Neuronal stem cell (in vitro differentiated cells): ENCODE measurements at regions not wholly inside any gene's neighbourhood (a gene's known extent, or its start where the extent isn't known, plus 50 kb on each side); places are given as distances from the start of the nearest gene placed in this dataset.

Experiments
- DNase-seq: peaks from one replicate; pipeline ENCODE4 v3.0.0-alpha.2; 2013; ENCODE audit warnings: low spot score
- H2AFZ ChIP-seq: one replicate; pipeline ENCODE4 v1.6.1; 2013; ENCODE audit warnings: mild to moderate bottlenecking, low read length, inconsistent platforms
- H2AK5ac ChIP-seq: 2 replicates; pipeline ENCODE4 v1.6.1; 2013; ENCODE audit warnings: low read depth, mild to moderate bottlenecking, inconsistent platforms, low read length, moderate library complexity, mixed read lengths
- H2BK120ac ChIP-seq: 2 replicates; pipeline ENCODE4 v1.6.1; 2013; ENCODE audit warnings: low read depth, mild to moderate bottlenecking, inconsistent platforms, low read length, moderate library complexity, mixed read lengths
- H2BK12ac ChIP-seq: one replicate; pipeline ENCODE4 v1.6.1; 2013; ENCODE audit warnings: low read length, inconsistent platforms
- H2BK15ac ChIP-seq: 2 replicates; pipeline ENCODE4 v1.6.1; 2013; ENCODE audit warnings: mild to moderate bottlenecking, low read length, inconsistent platforms, mixed read lengths
- H2BK5ac ChIP-seq: one replicate; pipeline ENCODE4 v1.6.1; 2013; ENCODE audit warnings: inconsistent platforms, mild to moderate bottlenecking, low read length, moderate library complexity
- H3K14ac ChIP-seq: one replicate; pipeline ENCODE4 v1.6.1; 2013; ENCODE audit warnings: low read length, inconsistent platforms
- H3K18ac ChIP-seq: 2 replicates; pipeline ENCODE4 v1.6.1; 2013; ENCODE audit warnings: low read length, inconsistent platforms
- H3K23ac ChIP-seq: 2 replicates; pipeline ENCODE4 v1.6.1; 2013; ENCODE audit warnings: low read depth, mild to moderate bottlenecking, mixed read lengths, low read length, inconsistent platforms; ENCODE audit not compliant: poor library complexity
- H3K27ac ChIP-seq: replicated peaks from 3 replicates; pipeline ENCODE4 v1.5.1; 2013; ENCODE audit warnings: low read length, inconsistent platforms
- H3K27me3 ChIP-seq, 3 experiments: 2 replicates each; pipeline ENCODE4 v1.6.1; 2013; ENCODE audit warnings: low read length in 3 of 3, mild to moderate bottlenecking in 2 of 3, inconsistent platforms in 1 of 3, low read depth in 1 of 3, mixed read lengths in 1 of 3, moderate library complexity in 1 of 3; ENCODE audit not compliant: control insufficient read depth in 3 of 3, insufficient read depth in 3 of 3
- H3K36me3 ChIP-seq, 2 donors: replicated peaks in 1 of 2; 2 replicates each; pipeline ENCODE4 v1.6.1; 2013; ENCODE audit warnings: low read length in 2 of 2; ENCODE audit not compliant: control insufficient read depth in 2 of 2, insufficient read depth in 2 of 2
- H3K4ac ChIP-seq: 2 replicates; pipeline ENCODE4 v1.6.1; 2013; ENCODE audit warnings: inconsistent platforms, mild to moderate bottlenecking, low read length, moderate library complexity
- H3K4me1 ChIP-seq, 2 donors: 1 replicate in 1 of 2; 2 replicates in 1 of 2; pipeline ENCODE4 v1.6.1; 2013; ENCODE audit warnings: low read length in 2 of 2, low read depth in 1 of 2; ENCODE audit not compliant: control insufficient read depth in 2 of 2, insufficient read depth in 1 of 2
- H3K4me2 ChIP-seq: one replicate; pipeline ENCODE4 v1.6.1; 2013; ENCODE audit warnings: mild to moderate bottlenecking, low read length, inconsistent platforms; ENCODE audit not compliant: insufficient read depth, poor library complexity, severe bottlenecking
- H3K4me3 ChIP-seq, 2 donors: 2 replicates each; pipeline ENCODE4 v1.5.1; 2013; ENCODE audit warnings: low read length in 2 of 2, mild to moderate bottlenecking in 2 of 2, inconsistent platforms in 1 of 2, moderate library complexity in 1 of 2
- H3K79me1 ChIP-seq: one replicate; pipeline ENCODE4 v1.6.1; 2013; ENCODE audit warnings: low read depth, mild to moderate bottlenecking, inconsistent platforms, low read length, moderate library complexity
- H3K9ac ChIP-seq: one replicate; pipeline ENCODE4 v1.6.1; 2013; ENCODE audit warnings: mild to moderate bottlenecking, low read depth, low read length, inconsistent platforms; ENCODE audit not compliant: poor library complexity
- H3K9me3 ChIP-seq, 2 donors: replicated peaks in 1 of 2; 2 replicates each; pipeline versions ENCODE3 to v1.6.1; 2013; ENCODE audit warnings: low read length in 2 of 2, mild to moderate bottlenecking in 2 of 2, inconsistent platforms in 1 of 2, low read depth in 1 of 2, mixed read lengths in 1 of 2, moderate library complexity in 1 of 2; ENCODE audit not compliant: control insufficient read depth in 2 of 2, insufficient read depth in 1 of 2
- H4K8ac ChIP-seq: one replicate; pipeline ENCODE4 v1.6.1; 2013; ENCODE audit warnings: low read depth, mild to moderate bottlenecking, inconsistent platforms, low read length, moderate library complexity
- H4K91ac ChIP-seq: one replicate; pipeline ENCODE4 v1.6.1; 2013; ENCODE audit warnings: low read length, low read depth, mild to moderate bottlenecking, inconsistent platforms; ENCODE audit not compliant: poor library complexity
- WGBS, 2 donors: extraction: QIAGEN DNeasy Blood & Tissue Kit; methylation state at CpG; one replicate each; pipeline ENCODE4 v1.1.7; 2013; ENCODE audit warnings: missing lambda C conversion rate in 2 of 2, mixed read lengths in 1 of 2; ENCODE audit not compliant: insufficient read length in 2 of 2, insufficient replicate concordance in 1 of 2; ENCODE audit errors: extremely low coverage in 2 of 2; 5-methylcytosine and 5-hydroxymethylcytosine counted together

DNA sequence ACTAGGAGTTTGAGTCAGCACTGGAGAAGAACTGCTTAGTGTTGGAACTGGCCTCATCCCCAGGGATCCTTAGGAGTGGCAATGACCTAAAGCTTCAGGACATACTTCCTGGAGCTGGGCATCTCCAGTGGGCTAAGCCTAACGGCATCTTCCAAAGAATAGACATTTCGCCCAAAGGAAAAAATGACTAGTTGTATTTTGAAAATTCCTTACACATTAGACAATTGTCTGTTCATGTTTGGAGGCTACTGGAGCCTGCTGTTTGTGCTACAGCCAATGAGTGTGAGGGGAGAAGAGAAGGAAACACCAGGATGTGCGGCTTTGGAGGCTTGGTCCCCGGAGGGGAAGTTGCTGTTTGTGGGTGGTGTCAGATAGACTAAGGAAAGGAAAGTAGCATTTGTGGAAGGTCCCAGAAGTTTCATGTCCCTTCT lies 77.6 kb downstream of the POLR2M start:
- no peak for DNase-seq
- Histone ChIP-seq H3K4me3 (no peak overlapping the region), H3K14ac (no peak overlapping the region), H2BK15ac (no peak overlapping the region), H3K79me1 (no peaks in the 10 kb centered on the region), H3K4me2 (no peak overlapping the region), H2BK12ac (no peak overlapping the region), H2AK5ac (no peak overlapping the region), H3K18ac (no peak overlapping the region), H3K9ac (no peak overlapping the region), H3K27me3 (peaks cover 0 to 3% (median 0%) of the 10 kb centered on the region in 3 experiments), H3K27ac (no peak overlapping the region), H3K9me3 (no peaks in the 10 kb centered on the region), H4K91ac (no peak overlapping the region), H3K4me1 (no peaks in the 10 kb centered on the region), H3K4ac (no peak overlapping the region), H3K36me3 (no peaks in the 10 kb centered on the region), H3K23ac (no peak overlapping the region), H2BK120ac (no peak overlapping the region), H4K8ac (no peak overlapping the region), H2BK5ac (no peak overlapping the region), H2AFZ (no peak overlapping the region)
- WGBS, 2 donors = no CpG with 5 or more reads among the region's 4 CpGs

DNA sequence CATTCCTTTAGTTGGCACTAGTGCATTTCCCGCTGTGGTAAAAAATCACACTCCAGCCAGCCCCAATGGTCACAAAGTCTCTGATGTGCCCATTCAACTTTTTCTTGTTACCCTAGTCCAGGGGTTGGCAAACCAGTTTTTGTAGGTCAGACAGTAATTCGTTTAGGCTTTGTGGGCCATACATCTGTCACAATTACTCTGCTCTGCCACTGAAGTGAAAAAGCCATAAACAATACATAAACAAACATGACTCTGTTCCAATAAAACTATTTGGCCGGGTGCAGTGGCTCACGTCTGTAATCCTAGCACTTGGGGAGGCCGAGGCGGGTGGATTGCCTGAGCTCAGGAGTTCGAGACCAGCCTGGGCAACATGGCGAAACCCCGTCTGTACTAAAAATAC lies 78.5 kb downstream of the POLR2M start:
- no CpG with 5 or more reads among the region's 9 CpGs for WGBS, 2 donors
- no peak overlapping the region for H2BK15ac ChIP-seq
- H3K36me3 ChIP-seq = no peaks in the 10 kb centered on the region
- H3K27ac ChIP-seq = no peak overlapping the region
- H3K18ac ChIP-seq = no peak overlapping the region
- H3K4ac ChIP-seq = no peak overlapping the region
- H3K4me1 ChIP-seq = no peaks in the 10 kb centered on the region
- no peak overlapping the region for H3K9ac ChIP-seq
- no peak overlapping the region for H2BK5ac ChIP-seq
- H2AFZ ChIP-seq = no peak overlapping the region
- no peak overlapping the region for H2BK12ac ChIP-seq
- H3K23ac ChIP-seq = no peak overlapping the region
- H3K14ac ChIP-seq = no peak overlapping the region
- no peak overlapping the region for H4K8ac ChIP-seq
- H3K9me3 ChIP-seq = no peaks in the 10 kb centered on the region
- H3K4me3 ChIP-seq = no peak overlapping the region
- no peak overlapping the region for H3K4me2 ChIP-seq
- DNase-seq = no peak
- no peak overlapping the region for H4K91ac ChIP-seq
- H3K79me1 ChIP-seq = no peaks in the 10 kb centered on the region
- no peak overlapping the region for H2AK5ac ChIP-seq
- H2BK120ac ChIP-seq = no peak overlapping the region
- H3K27me3 ChIP-seq = peaks cover 0 to 7% (median 0%) of the 10 kb centered on the region in 3 experiments

DNA sequence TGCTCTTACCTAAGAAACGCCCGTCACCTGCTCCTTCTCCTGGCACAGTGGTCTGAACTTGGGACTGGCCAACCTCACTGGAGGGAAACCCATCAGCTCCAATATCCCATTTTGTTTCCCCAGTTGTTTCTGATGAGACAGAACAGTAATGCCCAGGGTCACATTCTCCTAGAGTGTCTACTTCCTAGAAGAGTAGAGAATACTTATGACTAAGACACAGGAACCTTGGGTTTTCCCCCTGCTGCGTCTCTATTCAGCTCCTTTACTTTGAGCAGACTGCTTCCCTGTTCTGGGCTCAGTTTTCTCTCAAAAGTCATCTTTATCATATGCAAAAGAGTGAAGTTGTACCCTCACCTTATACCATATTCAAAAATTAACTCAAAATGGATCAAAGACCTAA lies 79.4 kb downstream of the POLR2M start:
- no peak overlapping the region for H2AK5ac ChIP-seq
- no peak overlapping the region for H3K4me2 ChIP-seq
- no peak overlapping the region for H4K8ac ChIP-seq
- H3K27ac ChIP-seq = no peak overlapping the region
- H2BK15ac ChIP-seq = no peak overlapping the region
- no peak overlapping the region for H2BK5ac ChIP-seq
- no peak overlapping the region for H4K91ac ChIP-seq
- no peak overlapping the region for H3K18ac ChIP-seq
- DNase-seq = no peak
- H3K79me1 ChIP-seq = no peaks in the 10 kb centered on the region
- H3K27me3 ChIP-seq = peaks cover 0 to 9% (median 0%) of the 10 kb centered on the region in 3 experiments
- no CpG with 5 or more reads among the region's 3 CpGs for WGBS, 2 donors
- H3K4ac ChIP-seq = no peak overlapping the region
- H2BK12ac ChIP-seq = no peak overlapping the region
- H3K14ac ChIP-seq = no peak overlapping the region
- no peak overlapping the region for H3K9ac ChIP-seq
- H3K9me3 ChIP-seq = no peaks in the 10 kb centered on the region
- H3K4me3 ChIP-seq = no peak overlapping the region
- no peak overlapping the region for H2AFZ ChIP-seq
- H3K23ac ChIP-seq = no peak overlapping the region
- no peaks in the 10 kb centered on the region for H3K36me3 ChIP-seq
- H3K4me1 ChIP-seq = no peaks in the 10 kb centered on the region
- no peak overlapping the region for H2BK120ac ChIP-seq

DNA sequence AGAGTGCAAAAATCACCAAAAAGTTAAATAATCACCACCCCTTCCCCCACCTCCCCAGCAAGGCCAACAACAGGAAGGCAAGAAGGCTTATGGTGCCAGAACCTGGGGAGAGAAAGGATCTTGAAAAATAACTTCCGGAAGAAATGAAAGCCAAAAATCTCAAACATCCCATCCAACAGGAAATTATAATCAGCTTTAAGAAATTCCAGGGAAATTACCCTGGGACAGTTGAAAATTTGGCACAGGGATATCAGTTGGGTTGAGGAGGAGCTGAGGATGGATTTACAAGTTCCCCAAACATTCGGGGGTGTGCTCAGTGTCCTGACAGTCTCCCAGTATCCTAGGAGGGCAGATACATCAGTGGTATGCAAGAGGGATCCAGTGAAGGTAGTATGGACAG lies 82.7 kb downstream of the POLR2M start:
- no peak overlapping the region for H3K27ac ChIP-seq
- no peaks in the 10 kb centered on the region for H3K9me3 ChIP-seq
- no peaks in the 10 kb centered on the region for H3K79me1 ChIP-seq
- H3K4me1 ChIP-seq = peaks cover 0 to 4% of the 10 kb centered on the region in 2 donors
- H3K14ac ChIP-seq = no peak overlapping the region
- no peak overlapping the region for H2BK15ac ChIP-seq
- H2BK120ac ChIP-seq = no peak overlapping the region
- no peak overlapping the region for H3K4me3 ChIP-seq
- H3K4ac ChIP-seq = no peak overlapping the region
- no peak overlapping the region for H4K91ac ChIP-seq
- H2AK5ac ChIP-seq = no peak overlapping the region
- no peak overlapping the region for H3K18ac ChIP-seq
- H2BK12ac ChIP-seq = no peak overlapping the region
- H3K4me2 ChIP-seq = no peak overlapping the region
- no peak for DNase-seq
- H2BK5ac ChIP-seq = no peak overlapping the region
- H3K23ac ChIP-seq = no peak overlapping the region
- H4K8ac ChIP-seq = no peak overlapping the region
- H3K27me3 ChIP-seq = peaks cover 0 to 28% (median 0%) of the 10 kb centered on the region in 3 experiments
- H3K36me3 ChIP-seq = no peaks in the 10 kb centered on the region
- H2AFZ ChIP-seq = no peak overlapping the region
- no CpG with 5 or more reads among the region's 2 CpGs for WGBS, 2 donors
- H3K9ac ChIP-seq = no peak overlapping the region
